ENCODE measurements at regions not wholly inside any gene's neighbourhood (a gene's known extent, or its start where the extent isn't known, plus 50 kb on each side); places are given as distances from the start of the nearest gene placed in this dataset.
"Not testable (repeated sequence)": the region's sequence is repeated elsewhere in the genome, so short reads cannot be mapped to it uniquely, and the experiment has no call there.

DNA sequence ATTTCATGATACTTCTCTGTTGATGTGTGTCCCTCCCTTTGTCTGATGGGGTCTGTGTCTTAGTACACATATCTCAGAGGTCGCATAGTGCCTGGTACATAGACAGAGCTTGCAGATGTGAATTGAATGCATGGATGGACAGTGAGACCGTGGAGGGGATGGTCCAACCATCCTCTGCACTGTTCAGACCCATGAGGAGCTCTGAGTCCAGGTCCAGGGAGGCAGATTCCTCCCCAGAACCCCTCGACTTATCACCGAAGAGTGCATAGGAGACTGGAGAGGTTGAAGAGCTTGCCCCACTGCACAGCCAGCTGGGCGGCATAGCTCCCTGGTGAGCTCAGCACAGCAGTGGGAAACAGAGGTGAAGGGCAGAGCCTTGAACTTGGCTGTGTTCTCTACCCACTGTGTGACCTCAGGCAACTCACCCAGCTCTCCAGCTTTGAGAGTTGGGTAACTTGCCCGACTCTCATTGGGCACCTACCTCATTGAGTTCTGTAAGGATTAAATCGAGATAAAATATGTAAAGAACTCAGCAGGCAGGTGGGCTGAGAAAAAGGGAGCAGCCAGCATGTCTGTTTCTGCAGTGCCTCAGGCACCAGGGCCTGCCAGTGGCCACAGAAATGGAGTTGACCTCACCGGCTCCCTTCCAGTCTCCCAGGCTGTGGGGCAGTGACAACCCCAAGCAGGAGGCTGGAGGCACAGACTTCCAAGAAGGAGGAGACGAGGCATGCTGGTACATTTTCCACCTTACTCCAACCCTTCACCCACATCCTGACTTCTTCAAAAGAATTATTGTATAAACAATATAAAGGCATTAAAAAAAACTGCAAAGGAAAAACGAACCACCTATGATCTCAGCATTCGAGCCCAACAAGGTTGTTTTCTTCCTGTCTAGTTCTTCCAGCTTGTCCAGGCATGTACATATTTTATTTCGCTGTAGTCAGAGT is 54.1 kb upstream of the TFRC start:
- Mint-ChIP-seq H3K9me3 (no peaks in the 10 kb centered on the region), H3K27me3 (ENCODE audit: low read depth in 3 of 3) (peaks cover 0 to 7% (median 4%) of the 10 kb centered on the region in 3 donors), H3K4me3 (no peak overlapping the region), H3K36me3 (no peaks in the 10 kb centered on the region), H3K27ac (no peak overlapping the region), H3K4me1 (no peaks in the 10 kb centered on the region)
- DNase-seq = no peak

DNA sequence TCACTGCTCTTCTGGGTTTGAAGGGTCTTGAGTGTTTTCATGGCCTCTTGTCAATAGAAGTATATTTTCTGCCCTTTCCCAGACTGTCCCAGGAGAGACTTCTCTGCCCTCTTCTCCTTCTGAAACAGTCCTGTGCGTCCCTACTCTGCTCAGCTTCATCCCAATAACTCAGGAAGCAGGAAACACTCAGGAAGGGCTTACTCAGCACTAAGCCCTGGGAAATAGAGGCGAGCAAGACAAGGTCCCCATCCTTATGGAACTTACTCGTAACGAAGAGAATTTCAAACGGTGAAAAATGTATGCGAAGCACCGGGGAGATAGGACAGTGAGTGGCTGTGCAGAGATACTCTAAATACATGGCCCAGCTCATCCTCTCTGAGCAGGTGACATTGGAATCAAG is 52.8 kb upstream of the TFRC start:
- no peaks in the 10 kb centered on the region for H3K9me3 Mint-ChIP-seq
- H3K27ac Mint-ChIP-seq = no peak overlapping the region
- H3K27me3 Mint-ChIP-seq (ENCODE audit: low read depth in 3 of 3) = peaks cover 0 to 5% (median 4%) of the 10 kb centered on the region in 3 donors
- H3K36me3 Mint-ChIP-seq = no peaks in the 10 kb centered on the region
- DNase-seq = no peak
- no peaks in the 10 kb centered on the region for H3K4me1 Mint-ChIP-seq
- no peak overlapping the region for H3K4me3 Mint-ChIP-seq

DNA sequence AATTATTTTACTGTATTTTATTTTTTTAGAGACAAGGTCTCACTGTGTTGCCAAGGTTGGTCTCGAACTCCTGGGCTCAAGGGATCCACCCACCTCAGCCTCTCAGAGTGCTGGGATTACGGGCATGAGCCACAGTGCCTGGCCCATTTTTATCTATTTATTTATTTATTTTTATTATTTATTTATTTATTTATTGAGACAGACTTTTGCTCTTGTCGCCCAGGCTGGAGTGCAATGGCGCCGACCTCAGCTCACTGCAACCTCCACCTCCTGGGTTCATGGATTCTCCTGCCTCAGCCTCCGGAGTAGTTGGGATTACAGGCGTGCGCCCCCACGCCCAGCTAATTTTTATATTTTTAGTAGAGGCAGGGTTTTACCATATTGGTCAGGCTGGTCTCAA is 52.0 kb upstream of the TFRC start:
- not testable (repeated sequence) for H3K27ac Mint-ChIP-seq; H3K27me3 Mint-ChIP-seq (ENCODE audit: low read depth in 3 of 3)

DNA sequence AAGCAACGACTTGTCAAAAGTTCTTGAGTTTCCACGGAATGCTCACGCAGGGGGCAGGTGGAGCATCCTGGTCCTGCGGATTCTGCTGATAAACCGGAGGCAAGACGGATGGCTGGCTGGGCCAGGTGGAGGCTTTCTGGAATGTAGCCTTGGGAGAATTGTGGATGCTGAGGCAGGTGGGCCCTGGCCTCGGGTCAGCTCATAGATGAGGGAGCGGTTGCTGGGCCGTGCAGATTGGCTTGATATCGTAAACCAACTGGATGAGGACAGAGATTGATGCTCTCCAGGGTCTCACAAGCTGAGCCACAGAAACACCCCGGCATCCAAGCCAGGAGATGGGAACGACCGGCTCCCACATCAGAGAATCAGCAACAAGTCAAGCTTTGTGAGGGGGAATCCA is 50.0 kb upstream of the TFRC start:
- Mint-ChIP-seq H3K9me3 (no peaks in the 10 kb centered on the region), H3K4me3 (no peak overlapping the region), H3K4me1 (peaks cover 10 to 17% of the 10 kb centered on the region in 2 donors), H3K27me3 (ENCODE audit: low read depth in 3 of 3) (peaks cover 0 to 6% (median 4%) of the 10 kb centered on the region in 3 donors), H3K27ac (no peak overlapping the region), H3K36me3 (no peaks in the 10 kb centered on the region)
- no peak for DNase-seq

More for the DNA sequence above, 52.0 kb upstream of the TFRC start:
- H3K9me3 Mint-ChIP-seq, H3K4me3 Mint-ChIP-seq, H3K36me3 Mint-ChIP-seq, H3K4me1 Mint-ChIP-seq, DNase-seq: not testable (repeated sequence)
